ENCODE measurements at regions not wholly inside any gene's neighbourhood (a gene's known extent, or its start where the extent isn't known, plus 50 kb on each side); places are given as distances from the start of the nearest gene placed in this dataset.

DNA sequence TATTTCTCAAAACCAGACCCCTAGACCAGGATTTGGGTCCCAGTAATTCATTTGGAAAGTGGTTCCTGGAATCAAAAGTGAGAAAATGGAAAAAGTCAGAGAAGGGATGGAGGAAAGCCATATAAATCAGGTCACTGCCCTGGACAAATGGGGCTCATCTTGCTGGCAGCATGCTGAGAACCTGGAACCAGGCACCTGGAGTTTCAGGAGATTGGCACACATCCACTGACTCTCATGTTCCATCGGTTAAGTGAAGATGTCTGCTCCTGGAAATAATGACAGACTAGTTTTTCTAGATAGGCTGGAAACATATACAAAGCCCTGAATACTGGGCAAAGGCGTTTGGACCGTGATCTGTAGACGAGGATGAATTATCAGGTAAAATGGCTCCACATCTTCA lies 163.6 kb upstream of the HS3ST1 start:
- 0 out of 2 replicates have a peak overlapping the region, but pooled peaks have one; percentile 6 for H2BK12ac ChIP-seq (ENCODE audit: low read depth, low read length)
- no peaks in the 10 kb centered on the region for H3K79me1 ChIP-seq (ENCODE audit: low read depth, low read length)
- no peaks in the 10 kb centered on the region for H3K23me2 ChIP-seq (ENCODE audit: low read depth, low read length)
- H3K18ac ChIP-seq (ENCODE audit: extremely low read depth, low read length), result no peak overlapping the region
- no peak overlapping the region for H2AK5ac ChIP-seq (ENCODE audit: low read depth, low read length)
- no peaks in the 10 kb centered on the region for H4K20me1 ChIP-seq (replicated peaks in 1 of 2; ENCODE audit: control insufficient read depth in 1 of 2, insufficient read depth in 2 of 2, low read length in 2 of 2)
- no peak overlapping the region for H3K23ac ChIP-seq (ENCODE audit: insufficient read length)
- no peak overlapping the region for H3K27ac ChIP-seq (ENCODE audit: low read depth, low read length)
- H3K56ac ChIP-seq (replicated peaks; ENCODE audit: insufficient read length, low read depth, low read length), result no peak overlapping the region
- no peak overlapping the region for H3K4me3 ChIP-seq (ENCODE audit: extremely low read depth in 1 of 4, insufficient read depth in 2 of 4, low read depth in 3 of 4, low read length in 4 of 4)
- no peak overlapping the region for H3K14ac ChIP-seq (ENCODE audit: insufficient read length)
- no peak overlapping the region for H2BK120ac ChIP-seq (replicated peaks; ENCODE audit: low read depth, low read length)
- H2BK5ac ChIP-seq (ENCODE audit: low read depth, low read length), result no peak overlapping the region; the same call in 1 of the 2 replicates
- H4K5ac ChIP-seq (ENCODE audit: insufficient read length, low read depth, low read length), result no peak overlapping the region
- DNase-seq (ENCODE audit: low read depth in 1 of 2, low spot score in 2 of 2) (no peak), FAIRE-seq (no peak)
- no peaks in the 10 kb centered on the region for H3K36me3 ChIP-seq (ENCODE audit: control insufficient read depth in 2 of 4, insufficient read depth in 4 of 4, low read length in 3 of 4)
- no peaks in the 10 kb centered on the region for H3K27me3 ChIP-seq (replicated peaks in 1 of 4; ENCODE audit: control insufficient read depth in 3 of 4, extremely low read depth in 1 of 4, insufficient read depth in 3 of 4, low read length in 3 of 4)
- H2BK20ac ChIP-seq (ENCODE audit: low read length), result no peak overlapping the region
- no peaks in the 10 kb centered on the region for H3K9me3 ChIP-seq (ENCODE audit: insufficient read depth in 2 of 2, low read depth in 1 of 2, low read length in 1 of 2)
- H3K4ac ChIP-seq (replicated peaks; ENCODE audit: insufficient read length, low read depth, low read length), result no peak overlapping the region
- no peaks in the 10 kb centered on the region for H3K79me2 ChIP-seq (ENCODE audit: control insufficient read depth in 1 of 2, insufficient read depth in 2 of 2, low read length in 2 of 2)
- H2BK15ac ChIP-seq (ENCODE audit: low read length), result no peak overlapping the region
- 0 out of 7 replicates have a peak, but pooled peaks cover 0 to 2% (median 0%) of the 10 kb centered on the region in 4 experiments for H3K4me1 ChIP-seq (replicated peaks in 1 of 4; ENCODE audit: control insufficient read depth in 3 of 4, insufficient read depth in 4 of 4, low read length in 3 of 4)
- POLR2A ChIA-PET (ENCODE audit: partially characterized antibody), result no interaction called here
- CTCF ChIA-PET (ENCODE audit: partially characterized antibody), result interaction anchor here (0.6 kb wide), 1 partner anchor 118 kb away, joined by 3 read pairs; no protein-coding TSS in a partner anchor
- TF ChIP-seq SIX5 (IDR thresholded peaks at IDR 0.05; ENCODE audit: low read depth, low read length) (no peak), EGR1 (IDR thresholded peaks at IDR 0.05; ENCODE audit: borderline replicate concordance, low read depth, low read length) (no peak), RAD21 (IDR thresholded peaks at IDR 0.05 in 1 of 2, conservative IDR thresholded peaks at IDR 0.05 in 1 of 2; ENCODE audit: low read depth in 2 of 2, low read length in 2 of 2) (no peak), CBX5 (IDR thresholded peaks at IDR 0.05; ENCODE audit: low read depth, low read length) (no peak), KDM4A (IDR thresholded peaks at IDR 0.05; ENCODE audit: low read depth, low read length, severe bottlenecking) (no peak), ASH2L (IDR thresholded peaks at IDR 0.05; ENCODE audit: low read length) (no peak), RBBP5 (IDR thresholded peaks at IDR 0.05; ENCODE audit: borderline replicate concordance, low read depth, low read length) (no peak)
- TF ChIP-seq, protein P1, sequence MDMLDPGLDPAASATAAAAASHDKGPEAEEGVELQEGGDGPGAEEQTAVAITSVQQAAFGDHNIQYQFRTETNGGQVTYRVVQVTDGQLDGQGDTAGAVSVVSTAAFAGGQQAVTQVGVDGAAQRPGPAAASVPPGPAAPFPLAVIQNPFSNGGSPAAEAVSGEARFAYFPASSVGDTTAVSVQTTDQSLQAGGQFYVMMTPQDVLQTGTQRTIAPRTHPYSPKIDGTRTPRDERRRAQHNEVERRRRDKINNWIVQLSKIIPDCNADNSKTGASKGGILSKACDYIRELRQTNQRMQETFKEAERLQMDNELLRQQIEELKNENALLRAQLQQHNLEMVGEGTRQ (IDR thresholded peaks at IDR 0.05; ENCODE audit: low read length), result no peak
- H4K91ac ChIP-seq (replicated peaks; ENCODE audit: insufficient read length, low read length), result no peak overlapping the region
- H4K8ac ChIP-seq (ENCODE audit: extremely low read depth, insufficient read depth, low read length), result no peak overlapping the region
- H3K9ac ChIP-seq (replicated peaks in 1 of 4; ENCODE audit: extremely low read depth in 1 of 4, low read depth in 3 of 4, low read length in 3 of 4), result no peak overlapping the region
- no peak overlapping the region for H3K4me2 ChIP-seq (ENCODE audit: insufficient read depth in 1 of 2, low read depth in 2 of 2, low read length in 2 of 2)
- H2AFZ ChIP-seq (ENCODE audit: low read length), result no peak overlapping the region
- WGBS, 2 experiments (ENCODE audit: extremely low coverage in 1 of 2, insufficient coverage in 1 of 2, insufficient read length in 1 of 2, insufficient replicate concordance in 2 of 2, low coverage in 1 of 2, low lambda C conversion rate in 2 of 2, missing lambda C conversion rate in 1 of 2), result 96% methylated on average over 4 of the region's 4 CpGs; no CpG with 5 or more reads in 1 of the 2 experiments
